ENCODE measurements at regions not wholly inside any gene's neighbourhood (a gene's known extent, or its start where the extent isn't known, plus 50 kb on each side); places are given as distances from the start of the nearest gene placed in this dataset.
"Not testable (repeated sequence)": the region's sequence is repeated elsewhere in the genome, so short reads cannot be mapped to it uniquely, and the experiment has no call there.

DNA sequence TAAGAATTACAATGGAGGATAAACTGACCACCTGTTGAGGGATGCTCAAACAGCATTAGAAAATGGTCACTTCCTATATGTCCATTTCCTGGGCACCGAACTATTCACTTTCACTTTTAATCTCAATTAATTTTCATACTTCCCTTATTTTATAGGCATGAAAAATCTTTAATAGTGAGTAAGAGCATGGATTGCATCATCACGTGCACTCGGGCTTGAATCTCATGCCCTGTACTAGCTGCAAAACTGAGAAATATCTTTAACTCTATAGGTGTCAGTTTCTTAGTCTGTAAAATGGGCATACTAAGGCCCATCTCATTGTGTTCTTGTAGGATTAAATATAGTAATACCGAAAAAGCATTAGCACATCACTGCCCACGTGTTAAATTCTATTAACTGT is 183.9 kb upstream of the FIGN start:
- no peak for TF ChIP-seq CTCF (IDR thresholded peaks at IDR 0.05; ENCODE audit: low read depth, low read length)
- Histone ChIP-seq H3K9me3 (ENCODE audit: severe bottlenecking) (no peaks in the 10 kb centered on the region), H3K36me3 (no peaks in the 10 kb centered on the region), H3K27me3 (ENCODE audit: insufficient read depth, low read depth, severe bottlenecking) (no peaks in the 10 kb centered on the region), H3K4me3 (ENCODE audit: low read depth, low read length) (no peak overlapping the region), H3K27ac (no peak overlapping the region)
- no peak for DNase-seq

- not testable (repeated sequence) for H3K27ac ChIP-seq; H3K4me3 ChIP-seq (ENCODE audit: low read depth, low read length); H3K36me3 ChIP-seq; H3K27me3 ChIP-seq (ENCODE audit: insufficient read depth, low read depth, severe bottlenecking); DNase-seq; H3K9me3 ChIP-seq (ENCODE audit: severe bottlenecking)
These were observed 178.7 kb upstream of the FIGN start for GRCh38 chr2:163914486-163914885.

- DNase-seq; H3K4me3 ChIP-seq (ENCODE audit: low read depth, low read length); H3K27me3 ChIP-seq (ENCODE audit: insufficient read depth, low read depth, severe bottlenecking): not testable (repeated sequence)
These were observed 177.7 kb upstream of the FIGN start for GRCh38 chr2:163913532-163913944.

DNA sequence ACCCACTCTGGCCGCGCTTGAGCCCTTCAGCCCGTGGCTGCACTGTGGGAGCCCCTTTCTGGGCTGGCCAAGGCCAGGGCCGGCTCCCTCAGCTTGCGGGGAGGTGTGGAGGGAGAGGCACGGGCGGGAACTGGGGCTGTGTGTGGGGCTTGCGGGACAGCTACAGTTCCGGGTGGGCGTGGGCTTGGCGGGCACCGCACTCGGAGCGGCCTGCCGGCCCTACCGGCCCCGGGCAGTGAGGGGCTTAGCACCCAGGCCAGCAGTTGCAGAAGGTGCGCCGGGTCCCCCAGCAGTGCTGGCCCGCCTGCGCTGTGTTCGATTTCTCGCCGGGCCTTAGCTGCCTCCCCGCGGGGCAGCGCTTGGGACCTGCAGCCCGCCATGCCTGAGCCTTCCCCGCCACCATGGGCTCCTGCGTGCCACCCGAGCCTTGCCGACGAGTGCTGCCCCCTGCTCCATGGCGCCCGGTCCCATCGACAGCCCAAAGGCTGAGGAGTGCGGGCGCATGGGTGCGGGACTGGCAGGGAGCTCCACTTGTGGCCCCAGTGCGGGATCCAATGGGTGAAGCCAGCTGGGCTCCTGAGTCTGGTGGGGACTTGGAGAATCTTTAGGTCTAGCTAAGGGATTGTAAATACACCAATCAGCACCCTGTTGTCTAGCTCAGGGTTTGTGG is 173.7 kb upstream of the FIGN start:
- Histone ChIP-seq H3K27me3 (ENCODE audit: insufficient read depth, low read depth, severe bottlenecking) (no peaks in the 10 kb centered on the region), H3K4me3 (ENCODE audit: low read depth, low read length) (no peak overlapping the region), H3K36me3 (no peaks in the 10 kb centered on the region), H3K27ac (no peak overlapping the region), H3K9me3 (ENCODE audit: severe bottlenecking) (no peaks in the 10 kb centered on the region)
- DNase-seq = no peak
- no peak for TF ChIP-seq CTCF (IDR thresholded peaks at IDR 0.05; ENCODE audit: low read depth, low read length)

More at GRCh38 chr2:163913532-163913944, 177.7 kb upstream of the FIGN start:
- not testable (repeated sequence) for H3K9me3 ChIP-seq (ENCODE audit: severe bottlenecking); H3K27ac ChIP-seq; H3K36me3 ChIP-seq

DNA sequence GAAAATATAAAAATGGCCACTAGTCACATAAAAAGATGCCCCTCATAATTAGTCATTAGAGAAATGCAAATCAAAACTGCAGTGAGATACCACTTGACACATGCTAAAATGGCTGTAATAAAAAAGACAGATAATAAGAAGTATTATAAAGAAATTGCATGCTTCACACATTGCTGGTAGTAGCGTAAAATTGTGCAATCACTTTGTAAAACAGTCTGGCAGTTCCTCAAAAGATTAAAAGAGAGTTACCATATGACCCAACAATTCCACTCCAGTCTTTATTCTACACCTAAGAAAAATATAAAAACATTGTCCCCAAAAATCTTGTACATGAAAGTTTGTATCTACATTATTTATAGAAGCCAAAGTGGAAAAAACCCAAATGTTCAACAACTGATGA is 170.6 kb upstream of the FIGN start:
- no peak for DNase-seq
- Histone ChIP-seq H3K4me3 (ENCODE audit: low read depth, low read length) (no peak overlapping the region), H3K27ac (no peak overlapping the region), H3K36me3 (no peaks in the 10 kb centered on the region), H3K27me3 (ENCODE audit: insufficient read depth, low read depth, severe bottlenecking) (no peaks in the 10 kb centered on the region), H3K9me3 (ENCODE audit: severe bottlenecking) (no peaks in the 10 kb centered on the region)
- TF ChIP-seq CTCF (IDR thresholded peaks at IDR 0.05; ENCODE audit: low read depth, low read length) = no peak

GRCh38 chr2:163897799-163898198 is 162.0 kb upstream of the FIGN start:
- Histone ChIP-seq H3K27ac (no peak overlapping the region), H3K4me3 (ENCODE audit: low read depth, low read length) (no peak overlapping the region), H3K9me3 (ENCODE audit: severe bottlenecking) (no peaks in the 10 kb centered on the region), H3K27me3 (ENCODE audit: insufficient read depth, low read depth, severe bottlenecking) (no peaks in the 10 kb centered on the region), H3K36me3 (no peaks in the 10 kb centered on the region)
- no peak for TF ChIP-seq CTCF (IDR thresholded peaks at IDR 0.05; ENCODE audit: low read depth, low read length)
- DNase-seq = no peak

DNA sequence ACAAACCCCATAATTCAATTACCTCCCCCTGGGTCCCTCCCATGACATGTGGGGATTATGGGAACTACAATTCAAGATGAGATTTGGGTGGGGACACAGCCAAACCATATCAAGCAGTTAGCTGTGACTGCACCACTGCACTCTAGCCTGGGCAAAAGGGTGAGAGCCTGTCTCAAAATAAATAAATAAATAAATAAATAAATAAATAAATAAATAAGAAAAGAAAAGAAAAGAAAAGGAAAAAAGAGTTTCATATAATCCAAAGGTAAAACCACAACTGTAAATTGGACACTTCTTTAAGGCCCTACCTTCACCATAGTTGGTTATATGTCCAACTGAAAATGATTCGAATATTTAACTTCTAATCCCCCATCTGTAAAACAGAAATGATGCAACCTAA is 157.6 kb upstream of the FIGN start:
- DNase-seq; H3K4me3 ChIP-seq (ENCODE audit: low read depth, low read length); H3K36me3 ChIP-seq; H3K9me3 ChIP-seq (ENCODE audit: severe bottlenecking); H3K27me3 ChIP-seq (ENCODE audit: insufficient read depth, low read depth, severe bottlenecking); H3K27ac ChIP-seq: not testable (repeated sequence)

Data from WERI-Rb-1 (cell line).